Activated naive CD8-positive, alpha-beta T cell (primary cell): ENCODE measurements at regions not wholly inside any gene's neighbourhood (a gene's known extent, or its start where the extent isn't known, plus 50 kb on each side); places are given as distances from the start of the nearest gene placed in this dataset.
A peak's percentile ranks its signal among the peaks of the same experiment; 100 is the strongest.
"Not testable (repeated sequence)": the region's sequence is repeated elsewhere in the genome, so short reads cannot be mapped to it uniquely, and the experiment has no call there.

Experiments used
- H3K27ac Mint-ChIP-seq: one replicate; pipeline ENCODE4 v1.8.0; 2021; ENCODE audit warnings: mixed read lengths
- H3K27me3 Mint-ChIP-seq: one replicate; pipeline ENCODE4 v1.8.0; 2021; ENCODE audit warnings: mixed read lengths
- H3K36me3 Mint-ChIP-seq: one replicate; pipeline ENCODE4 v1.8.0; 2021; ENCODE audit warnings: mixed read lengths
- H3K4me1 Mint-ChIP-seq: one replicate; pipeline ENCODE4 v1.8.0; 2021; ENCODE audit warnings: low read depth, mixed read lengths
- H3K4me3 Mint-ChIP-seq: one replicate; pipeline ENCODE4 v1.8.0; 2021; ENCODE audit warnings: mild to moderate bottlenecking, mixed read lengths
- H3K9me3 Mint-ChIP-seq: one replicate; pipeline ENCODE4 v1.8.0; 2021; ENCODE audit warnings: low read depth, mixed read lengths

DNA sequence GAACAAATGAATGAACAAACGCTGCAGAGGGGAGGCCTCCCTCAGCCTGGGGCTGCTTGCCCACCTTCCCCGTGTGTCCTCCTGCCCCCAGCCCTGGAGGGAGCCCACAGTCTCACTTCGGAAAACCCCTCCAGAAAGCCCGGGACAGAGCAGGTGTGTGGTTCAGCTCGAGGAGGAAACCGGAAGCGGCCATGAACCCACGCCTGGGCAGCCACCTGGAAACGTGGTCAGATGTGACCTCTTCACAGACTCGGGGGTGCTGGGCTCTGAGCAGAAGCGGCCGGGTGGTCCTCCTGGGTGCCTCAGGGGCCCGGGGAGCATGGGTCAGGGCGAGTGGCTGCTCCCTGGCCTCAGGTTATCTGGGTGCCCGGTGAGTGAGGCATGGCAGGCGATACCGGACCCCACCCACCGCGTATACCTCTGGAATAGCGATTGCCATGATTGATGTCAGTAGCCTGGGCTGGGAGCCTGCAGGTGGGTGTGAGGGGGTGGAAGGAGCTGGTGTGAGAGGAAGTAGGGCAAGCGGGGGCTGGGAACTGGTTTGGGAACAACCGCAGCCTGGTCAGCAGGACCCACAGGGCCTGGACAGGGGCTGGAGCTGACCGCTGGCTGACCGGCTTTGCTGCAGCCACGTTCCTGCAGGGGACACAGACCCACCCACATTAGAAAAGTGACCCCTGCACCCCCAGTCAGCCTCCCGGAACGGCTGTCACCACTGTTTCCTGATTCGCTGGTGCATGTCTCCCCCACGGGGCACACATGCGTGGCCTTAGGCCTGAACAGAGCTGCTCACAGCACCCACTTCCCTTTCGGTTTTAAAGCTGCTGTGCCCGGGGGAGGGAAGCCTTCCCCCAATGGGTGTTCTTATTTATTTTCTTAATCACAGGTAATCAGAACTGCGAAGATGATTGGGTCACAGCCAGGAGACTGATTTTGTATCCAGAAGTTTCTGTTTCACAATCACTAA, 5465.1 kb upstream of the TPTE start:
- H3K9me3 Mint-ChIP-seq, H3K4me3 Mint-ChIP-seq, H3K27ac Mint-ChIP-seq, H3K4me1 Mint-ChIP-seq, H3K27me3 Mint-ChIP-seq, H3K36me3 Mint-ChIP-seq: not testable (repeated sequence)

- H3K27ac Mint-ChIP-seq, H3K27me3 Mint-ChIP-seq, H3K9me3 Mint-ChIP-seq, H3K4me1 Mint-ChIP-seq, H3K4me3 Mint-ChIP-seq, H3K36me3 Mint-ChIP-seq: not testable (repeated sequence)
Measured at GRCh38 chr21:5057077-5057476, 5464.3 kb upstream of the TPTE start.

DNA sequence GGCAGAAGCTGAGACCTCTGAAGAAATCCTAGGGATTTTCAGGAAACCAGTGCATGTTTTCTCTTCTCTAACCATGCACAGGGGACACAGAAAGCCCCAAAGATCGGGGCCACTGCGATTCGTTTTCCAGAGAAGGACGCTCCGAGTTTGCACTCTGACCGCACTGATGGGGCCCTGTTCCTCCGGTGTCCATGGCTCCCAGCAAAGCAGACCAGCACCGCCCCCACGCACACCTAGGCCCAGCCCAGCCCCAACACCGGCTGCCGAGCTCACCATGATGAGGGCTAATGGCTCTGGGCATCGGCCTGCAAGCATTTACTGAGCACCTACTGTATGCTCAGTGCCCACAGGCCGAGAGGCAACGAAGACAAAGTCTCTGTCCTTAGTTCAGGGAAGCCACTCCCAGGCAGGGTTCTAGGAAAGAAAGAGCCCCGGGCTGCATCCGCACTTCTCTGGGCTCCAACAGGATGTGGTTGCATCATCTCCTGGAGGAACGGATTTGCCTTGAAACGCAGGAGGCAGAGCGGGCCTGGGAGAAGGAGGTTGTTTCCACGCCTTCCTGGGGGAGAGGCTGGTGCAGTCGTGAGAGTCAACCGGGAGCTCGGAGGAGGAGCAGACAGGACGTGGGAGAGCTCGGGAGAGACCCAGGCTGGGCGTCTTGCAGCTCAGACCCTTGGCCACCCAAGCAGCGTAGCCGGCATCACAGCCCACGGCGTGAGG, 5460.9 kb upstream of the TPTE start:
- H3K4me1 Mint-ChIP-seq, H3K9me3 Mint-ChIP-seq, H3K27ac Mint-ChIP-seq, H3K36me3 Mint-ChIP-seq, H3K4me3 Mint-ChIP-seq, H3K27me3 Mint-ChIP-seq: not testable (repeated sequence)

GRCh38 chr21:5064581-5065142, 5456.7 kb upstream of the TPTE start:
- not testable (repeated sequence) for H3K36me3 Mint-ChIP-seq, H3K27me3 Mint-ChIP-seq, H3K9me3 Mint-ChIP-seq, H3K4me1 Mint-ChIP-seq, H3K4me3 Mint-ChIP-seq, H3K27ac Mint-ChIP-seq

DNA sequence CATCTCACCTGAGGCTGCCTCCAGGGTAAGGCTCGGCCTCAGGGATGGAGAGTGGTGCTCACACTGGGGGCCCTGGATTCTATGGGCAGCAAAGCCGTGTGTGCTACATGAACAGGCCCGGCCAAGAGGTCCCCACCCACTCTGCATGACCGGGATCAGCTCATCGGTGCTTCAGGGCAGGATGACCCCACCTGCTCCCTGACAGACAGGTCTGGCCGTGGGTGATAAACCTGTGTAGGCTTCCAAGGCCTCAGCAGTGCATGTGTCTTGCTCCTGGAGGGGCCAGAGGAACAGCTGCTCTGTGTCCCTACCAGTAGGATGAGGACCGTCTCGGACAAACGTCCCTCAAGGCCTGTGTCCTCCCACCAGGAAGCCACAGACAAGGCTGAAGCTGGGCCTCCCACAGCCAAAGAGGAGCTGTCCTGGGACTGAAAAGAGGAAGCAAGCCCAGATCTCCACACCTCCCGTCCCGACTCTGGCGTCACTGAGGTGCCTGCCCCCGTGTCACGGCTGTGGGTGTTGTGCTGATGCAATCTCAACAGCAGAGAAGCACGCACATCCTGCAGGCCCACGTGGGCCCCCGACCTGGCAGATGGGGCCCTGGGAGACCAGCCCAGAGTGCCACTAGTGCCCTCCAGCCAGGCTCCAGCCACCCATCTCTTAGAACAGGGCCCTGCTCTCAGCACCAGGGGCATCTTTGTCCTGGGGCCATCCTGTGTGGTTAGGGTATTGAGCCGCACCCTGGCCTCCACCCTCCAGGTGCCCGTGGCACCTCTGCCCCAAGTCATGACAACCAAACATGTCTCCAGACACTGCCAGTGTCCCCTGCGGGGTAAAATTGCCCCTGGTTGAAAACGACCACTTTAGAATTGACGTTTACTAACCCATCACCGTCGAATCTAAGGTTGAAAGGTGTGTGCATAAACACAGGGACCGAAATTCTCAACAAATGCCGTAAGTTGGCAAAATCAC, 5455.9 kb upstream of the TPTE start:
- H3K9me3 Mint-ChIP-seq, H3K4me3 Mint-ChIP-seq, H3K27me3 Mint-ChIP-seq, H3K36me3 Mint-ChIP-seq, H3K4me1 Mint-ChIP-seq: not testable (repeated sequence)
- H3K27ac Mint-ChIP-seq, result peak overlapping the region; percentile 34

DNA sequence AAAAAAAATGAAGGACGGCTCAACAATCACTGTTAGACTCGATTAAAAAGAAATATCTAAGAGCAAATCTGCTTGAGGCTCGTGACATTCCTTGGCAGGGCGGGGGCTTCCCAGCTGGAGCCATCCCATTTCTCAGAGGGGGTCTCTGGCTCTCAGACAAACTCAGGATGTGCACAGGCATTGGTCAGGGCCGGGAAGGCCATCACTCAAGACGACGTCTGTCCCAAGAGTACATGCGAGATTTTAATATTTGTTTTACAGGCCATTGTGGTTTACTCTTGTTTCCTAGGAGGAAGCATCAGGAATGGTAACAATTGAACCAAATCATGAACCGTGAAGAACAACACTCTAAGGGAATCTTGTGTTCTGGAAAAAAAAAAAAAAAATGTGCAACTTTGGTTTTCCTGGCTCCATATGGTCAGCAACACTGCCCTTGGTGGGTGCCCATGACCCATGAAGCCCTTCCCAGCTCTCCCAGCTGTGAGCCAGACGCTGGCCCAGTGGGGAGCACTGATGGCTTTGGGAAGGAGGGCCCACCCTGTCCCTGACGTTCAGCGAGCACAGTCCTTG, 5454.6 kb upstream of the TPTE start:
- not testable (repeated sequence) for H3K36me3 Mint-ChIP-seq, H3K4me1 Mint-ChIP-seq, H3K27ac Mint-ChIP-seq, H3K4me3 Mint-ChIP-seq, H3K9me3 Mint-ChIP-seq, H3K27me3 Mint-ChIP-seq

DNA sequence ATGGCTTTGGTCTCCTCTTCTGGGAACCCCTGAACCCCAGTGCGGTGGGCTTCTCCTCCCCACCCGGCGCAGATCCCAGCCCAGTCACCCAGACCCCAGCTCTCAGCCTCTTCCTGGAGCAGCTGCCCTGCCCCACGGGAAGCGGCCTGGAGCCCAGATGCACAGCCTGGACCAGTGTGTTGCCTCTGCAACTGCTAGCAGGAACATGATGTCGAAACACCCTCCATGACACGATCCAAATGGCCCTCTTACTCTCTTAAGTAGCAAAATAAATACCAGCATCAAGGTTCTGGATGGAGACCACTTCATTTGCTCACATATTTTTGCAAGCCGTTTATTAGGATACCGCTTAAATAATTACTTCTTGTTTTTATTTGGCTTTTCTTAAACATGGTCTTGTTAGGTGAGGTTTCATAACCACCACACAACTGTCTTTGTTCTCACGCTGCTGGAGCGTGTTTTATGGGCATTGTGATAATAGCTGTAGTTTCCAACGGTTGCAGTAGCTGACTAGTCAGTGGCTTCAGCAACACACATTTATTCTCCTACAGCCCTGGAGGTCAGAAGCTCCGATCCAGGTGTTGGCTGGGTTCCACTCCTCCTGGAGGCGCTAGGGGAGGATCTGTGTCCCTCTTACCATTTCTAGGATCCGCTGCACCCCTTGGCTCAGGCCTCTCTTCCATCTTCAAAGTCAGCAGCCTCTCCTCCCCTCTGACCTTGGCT, 5453.9 kb upstream of the TPTE start:
- not testable (repeated sequence) for H3K36me3 Mint-ChIP-seq, H3K9me3 Mint-ChIP-seq, H3K4me1 Mint-ChIP-seq, H3K27me3 Mint-ChIP-seq, H3K27ac Mint-ChIP-seq, H3K4me3 Mint-ChIP-seq

GRCh38 chr21:5068649-5069048, 5452.7 kb upstream of the TPTE start:
- not testable (repeated sequence) for H3K4me1 Mint-ChIP-seq, H3K36me3 Mint-ChIP-seq, H3K27me3 Mint-ChIP-seq, H3K27ac Mint-ChIP-seq, H3K9me3 Mint-ChIP-seq, H3K4me3 Mint-ChIP-seq

GRCh38 chr21:5071180-5071579, 5450.2 kb upstream of the TPTE start:
- H3K4me1 Mint-ChIP-seq, H3K27me3 Mint-ChIP-seq, H3K36me3 Mint-ChIP-seq, H3K4me3 Mint-ChIP-seq, H3K9me3 Mint-ChIP-seq, H3K27ac Mint-ChIP-seq: not testable (repeated sequence)

DNA sequence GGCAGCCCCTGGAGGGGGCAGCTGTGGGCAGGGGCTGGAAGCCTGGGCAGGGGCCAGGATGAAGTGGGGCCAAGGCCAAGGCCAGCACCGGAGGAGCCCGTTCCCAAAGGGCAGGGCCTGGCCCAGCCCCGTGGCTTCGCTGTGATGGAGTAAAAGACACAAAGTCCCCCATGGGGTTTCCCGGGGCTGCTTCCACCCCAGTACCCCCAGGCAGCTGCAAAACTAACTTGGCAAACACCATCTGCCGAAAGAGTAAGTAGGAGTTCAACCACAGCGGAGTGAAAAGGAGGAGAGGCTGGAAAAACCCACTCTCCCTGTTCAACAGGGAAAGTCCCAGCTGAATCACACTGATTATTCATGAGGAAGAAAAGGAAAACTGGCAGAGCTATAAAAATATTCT, 5444.5 kb upstream of the TPTE start:
- H3K4me3 Mint-ChIP-seq, H3K36me3 Mint-ChIP-seq, H3K9me3 Mint-ChIP-seq, H3K27me3 Mint-ChIP-seq, H3K27ac Mint-ChIP-seq, H3K4me1 Mint-ChIP-seq: not testable (repeated sequence)

DNA sequence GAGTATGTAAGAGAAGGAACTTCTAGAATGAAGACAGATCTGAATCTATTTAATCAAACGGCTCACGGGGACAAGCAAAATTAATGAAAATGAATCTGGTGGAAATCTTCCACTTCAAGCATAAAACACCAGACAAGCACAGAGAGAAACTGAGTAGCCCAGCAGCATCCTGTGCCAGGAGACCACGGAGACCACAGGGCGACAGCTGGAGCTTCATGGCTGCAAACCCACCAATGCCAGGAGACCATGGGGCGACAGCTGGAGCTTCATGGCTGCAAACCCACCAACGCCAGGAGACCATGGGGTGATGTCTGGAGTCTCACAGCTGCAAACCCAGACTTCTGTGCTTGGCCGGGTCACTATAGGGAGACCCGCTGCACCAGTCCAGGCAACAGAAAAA, 5442.0 kb upstream of the TPTE start:
- H3K4me3 Mint-ChIP-seq, H3K36me3 Mint-ChIP-seq, H3K27ac Mint-ChIP-seq, H3K4me1 Mint-ChIP-seq, H3K9me3 Mint-ChIP-seq, H3K27me3 Mint-ChIP-seq: not testable (repeated sequence)

- H3K27me3 Mint-ChIP-seq, H3K4me3 Mint-ChIP-seq, H3K9me3 Mint-ChIP-seq, H3K4me1 Mint-ChIP-seq, H3K36me3 Mint-ChIP-seq, H3K27ac Mint-ChIP-seq: not testable (repeated sequence)
Measured at GRCh38 chr21:5080015-5080414, 5441.4 kb upstream of the TPTE start.

DNA sequence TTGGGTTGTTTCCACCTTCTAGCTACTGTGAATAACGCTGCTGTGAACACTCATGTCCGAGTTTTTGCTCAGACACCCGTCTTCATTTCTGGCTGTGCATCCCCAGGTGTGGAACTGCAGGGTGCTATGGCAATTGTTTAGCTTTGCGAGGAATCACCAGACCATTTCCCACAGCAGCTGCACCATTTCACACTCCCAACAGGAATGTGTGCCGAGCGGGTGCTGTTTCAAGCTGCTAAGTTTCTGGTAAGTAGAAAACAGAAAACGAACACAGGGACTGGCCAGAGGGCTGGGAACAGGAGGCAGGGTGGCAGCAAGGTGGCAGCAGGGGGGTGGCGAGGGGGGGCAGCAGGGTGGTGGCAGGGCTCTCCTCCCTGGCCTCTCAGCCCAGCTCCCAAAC, 5437.1 kb upstream of the TPTE start:
- H3K4me3 Mint-ChIP-seq, H3K36me3 Mint-ChIP-seq, H3K27me3 Mint-ChIP-seq, H3K9me3 Mint-ChIP-seq, H3K4me1 Mint-ChIP-seq, H3K27ac Mint-ChIP-seq: not testable (repeated sequence)

- H3K4me3 Mint-ChIP-seq, H3K36me3 Mint-ChIP-seq, H3K27me3 Mint-ChIP-seq: not testable (repeated sequence)
Measured at GRCh38 chr21:5085456-5085855, 5435.9 kb upstream of the TPTE start.

More at GRCh38 chr21:5085456-5085855, 5435.9 kb upstream of the TPTE start:
- H3K4me1 Mint-ChIP-seq, H3K27ac Mint-ChIP-seq, H3K9me3 Mint-ChIP-seq: not testable (repeated sequence)
